ENCODE measurements at regions not wholly inside any gene's neighbourhood (a gene's known extent, or its start where the extent isn't known, plus 50 kb on each side); places are given as distances from the start of the nearest gene placed in this dataset.
"Not testable (repeated sequence)": the region's sequence is repeated elsewhere in the genome, so short reads cannot be mapped to it uniquely, and the experiment has no call there.

GRCh38 chr18:65175681-65176080 is 575.1 kb upstream of the CDH7 start:
- Mint-ChIP-seq H3K9me3 (ENCODE audit: unreplicated experiment) (no peaks in the 10 kb centered on the region), H3K27ac (ENCODE audit: unreplicated experiment) (no peak overlapping the region), H3K36me3 (ENCODE audit: low read depth, unreplicated experiment) (no peaks in the 10 kb centered on the region), H3K27me3 (ENCODE audit: unreplicated experiment) (peaks cover 2% of the 10 kb centered on the region), H3K4me1 (ENCODE audit: unreplicated experiment) (no peaks in the 10 kb centered on the region), H3K4me3 (ENCODE audit: unreplicated experiment) (no peak overlapping the region)
- no peak for DNase-seq (ENCODE audit: low spot score)
- TF ChIP-seq, protein P1, sequence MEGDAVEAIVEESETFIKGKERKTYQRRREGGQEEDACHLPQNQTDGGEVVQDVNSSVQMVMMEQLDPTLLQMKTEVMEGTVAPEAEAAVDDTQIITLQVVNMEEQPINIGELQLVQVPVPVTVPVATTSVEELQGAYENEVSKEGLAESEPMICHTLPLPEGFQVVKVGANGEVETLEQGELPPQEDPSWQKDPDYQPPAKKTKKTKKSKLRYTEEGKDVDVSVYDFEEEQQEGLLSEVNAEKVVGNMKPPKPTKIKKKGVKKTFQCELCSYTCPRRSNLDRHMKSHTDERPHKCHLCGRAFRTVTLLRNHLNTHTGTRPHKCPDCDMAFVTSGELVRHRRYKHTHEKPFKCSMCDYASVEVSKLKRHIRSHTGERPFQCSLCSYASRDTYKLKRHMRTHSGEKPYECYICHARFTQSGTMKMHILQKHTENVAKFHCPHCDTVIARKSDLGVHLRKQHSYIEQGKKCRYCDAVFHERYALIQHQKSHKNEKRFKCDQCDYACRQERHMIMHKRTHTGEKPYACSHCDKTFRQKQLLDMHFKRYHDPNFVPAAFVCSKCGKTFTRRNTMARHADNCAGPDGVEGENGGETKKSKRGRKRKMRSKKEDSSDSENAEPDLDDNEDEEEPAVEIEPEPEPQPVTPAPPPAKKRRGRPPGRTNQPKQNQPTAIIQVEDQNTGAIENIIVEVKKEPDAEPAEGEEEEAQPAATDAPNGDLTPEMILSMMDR (IDR thresholded peaks at IDR 0.05; ENCODE audit: unreplicated experiment): no peak

DNA sequence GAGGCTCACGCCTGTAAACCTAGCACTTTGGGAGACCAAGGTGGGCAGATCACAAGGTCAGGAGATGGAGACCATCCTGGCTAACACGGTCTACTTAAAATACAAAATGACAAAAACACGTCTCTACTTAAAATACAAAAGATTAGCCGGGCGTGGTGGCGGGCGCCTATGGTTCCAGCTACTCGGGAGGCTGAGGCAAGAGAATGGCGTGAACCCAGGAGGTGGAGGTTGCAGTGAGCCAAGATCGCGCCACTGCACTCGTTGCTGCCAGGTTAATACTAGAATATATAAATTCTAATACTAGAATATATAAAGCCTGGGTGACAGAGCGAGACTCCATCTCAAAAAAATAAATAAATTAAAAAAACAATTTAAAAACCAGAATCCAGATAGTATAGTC is 588.7 kb upstream of the CDH7 start:
- not testable (repeated sequence) for H3K4me3 Mint-ChIP-seq (ENCODE audit: unreplicated experiment); H3K27ac Mint-ChIP-seq (ENCODE audit: unreplicated experiment); H3K27me3 Mint-ChIP-seq (ENCODE audit: unreplicated experiment); H3K4me1 Mint-ChIP-seq (ENCODE audit: unreplicated experiment); DNase-seq (ENCODE audit: low spot score); H3K9me3 Mint-ChIP-seq (ENCODE audit: unreplicated experiment); H3K36me3 Mint-ChIP-seq (ENCODE audit: low read depth, unreplicated experiment)

DNA sequence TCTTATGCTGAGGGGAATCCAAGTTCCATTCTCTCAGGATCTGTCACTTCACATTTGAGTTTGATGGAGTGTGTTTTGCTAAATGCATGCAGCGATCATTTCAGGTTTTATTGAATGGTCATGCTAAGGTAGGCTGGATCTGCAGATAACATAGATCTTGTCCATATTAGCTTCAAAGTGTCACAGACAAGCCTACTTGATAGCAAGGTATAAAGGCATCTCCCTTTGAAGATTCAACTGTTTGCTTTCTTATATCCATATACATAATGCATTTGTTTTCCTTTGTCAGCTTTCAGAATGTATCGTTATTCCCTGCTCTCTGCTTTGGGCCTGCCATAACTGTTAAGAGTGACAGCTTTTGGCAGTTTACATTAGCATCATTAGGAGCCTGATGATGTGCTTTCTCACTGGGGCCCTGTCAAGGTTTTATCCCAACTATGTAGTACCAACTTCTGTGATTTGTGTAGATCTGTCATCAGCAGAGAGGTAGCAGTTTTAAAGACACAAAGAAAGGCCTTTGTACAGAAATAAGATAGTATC is 604.3 kb upstream of the CDH7 start:
- H3K9me3 Mint-ChIP-seq (ENCODE audit: unreplicated experiment): no peaks in the 10 kb centered on the region
- H3K27me3 Mint-ChIP-seq (ENCODE audit: unreplicated experiment): peaks cover 2% of the 10 kb centered on the region
- no peaks in the 10 kb centered on the region for H3K4me1 Mint-ChIP-seq (ENCODE audit: unreplicated experiment)
- H3K27ac Mint-ChIP-seq (ENCODE audit: unreplicated experiment): no peak overlapping the region
- TF ChIP-seq, protein P1 (IDR thresholded peaks at IDR 0.05; ENCODE audit: unreplicated experiment): no peak
- no peak overlapping the region for H3K4me3 Mint-ChIP-seq (ENCODE audit: unreplicated experiment)
- no peaks in the 10 kb centered on the region for H3K36me3 Mint-ChIP-seq (ENCODE audit: low read depth, unreplicated experiment)
- DNase-seq (ENCODE audit: low spot score): no peak

GRCh38 chr18:65145312-65145711 is 605.5 kb upstream of the CDH7 start:
- no peak for DNase-seq (ENCODE audit: low spot score)
- Mint-ChIP-seq H3K36me3 (ENCODE audit: low read depth, unreplicated experiment) (no peaks in the 10 kb centered on the region), H3K4me1 (ENCODE audit: unreplicated experiment) (no peaks in the 10 kb centered on the region), H3K4me3 (ENCODE audit: unreplicated experiment) (no peak overlapping the region), H3K9me3 (ENCODE audit: unreplicated experiment) (no peaks in the 10 kb centered on the region), H3K27ac (ENCODE audit: unreplicated experiment) (no peak overlapping the region), H3K27me3 (ENCODE audit: unreplicated experiment) (peaks cover 2% of the 10 kb centered on the region)
- TF ChIP-seq, protein P1 (IDR thresholded peaks at IDR 0.05; ENCODE audit: unreplicated experiment): no peak

- TF ChIP-seq, protein P1 (IDR thresholded peaks at IDR 0.05; ENCODE audit: unreplicated experiment): no peak
- Mint-ChIP-seq H3K36me3 (ENCODE audit: low read depth, unreplicated experiment) (no peaks in the 10 kb centered on the region), H3K27me3 (ENCODE audit: unreplicated experiment) (no peaks in the 10 kb centered on the region), H3K4me3 (ENCODE audit: unreplicated experiment) (no peak overlapping the region), H3K4me1 (ENCODE audit: unreplicated experiment) (no peaks in the 10 kb centered on the region), H3K27ac (ENCODE audit: unreplicated experiment) (no peak overlapping the region), H3K9me3 (ENCODE audit: unreplicated experiment) (no peaks in the 10 kb centered on the region)
- DNase-seq (ENCODE audit: low spot score): no peak
Observed at GRCh38 chr18:65133610-65134009, 617.2 kb upstream of the CDH7 start.

All from endothelial cell (in vitro differentiated cells).